ENCODE measurements at regions not wholly inside any gene's neighbourhood (a gene's known extent, or its start where the extent isn't known, plus 50 kb on each side); places are given as distances from the start of the nearest gene placed in this dataset.

DNA sequence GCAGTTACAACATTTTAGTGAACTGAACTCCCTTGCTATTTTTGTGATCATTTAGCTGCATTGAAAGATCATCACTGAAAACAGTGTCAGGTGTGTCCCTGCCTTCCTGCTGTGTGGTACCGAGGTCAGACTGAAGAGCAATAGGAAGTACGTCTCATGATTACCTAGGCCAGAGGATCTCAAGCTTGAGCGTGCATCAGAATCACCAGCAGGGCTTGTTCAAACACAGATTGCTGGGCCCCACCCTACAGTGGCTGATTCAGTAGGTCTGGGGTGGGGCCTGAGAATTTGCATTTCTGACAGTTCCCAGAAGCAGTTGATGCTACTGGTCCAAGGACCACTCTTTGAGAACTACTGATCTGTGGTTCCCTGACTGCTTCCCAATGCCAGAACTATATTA lies 159.6 kb downstream of the ACTL7B start:
- H3K4me3 ChIP-seq (ENCODE audit: control insufficient read depth in 1 of 7, extremely low read depth in 1 of 7, insufficient read depth in 4 of 7, low read depth in 2 of 7, low read length in 6 of 7) = no peak overlapping the region
- ChIA-PET CTCF (no interaction called here), POLR2A (no interaction called here)
- 100% methylated on average over 2 of the region's 3 CpGs for WGBS (ENCODE audit: insufficient coverage)
- H3K27me3 ChIP-seq (replicated peaks in 2 of 5; ENCODE audit: control insufficient read depth in 4 of 5, insufficient read depth in 5 of 5, low read length in 4 of 5) = no peaks in the 10 kb centered on the region
- H3K4me1 ChIP-seq (ENCODE audit: control extremely low read depth in 1 of 4, control insufficient read depth in 4 of 4, insufficient read depth in 4 of 4, low read length in 3 of 4) = no peaks in the 10 kb centered on the region
- DNase-seq = no peak
- H3K27ac ChIP-seq (ENCODE audit: insufficient read depth in 1 of 2, low read depth in 1 of 2, low read length in 2 of 2, poor library complexity in 1 of 2, severe bottlenecking in 2 of 2) = no peak overlapping the region
- H3K9me3 ChIP-seq (ENCODE audit: control extremely low read depth in 1 of 5, control insufficient read depth in 4 of 5, insufficient read depth in 2 of 5, low read depth in 1 of 5, low read length in 4 of 5) = peaks cover 0 to 9% (median 4%) of the 10 kb centered on the region in 5 experiments
- H3K36me3 ChIP-seq (ENCODE audit: control insufficient read depth in 4 of 4, insufficient read depth in 4 of 4, low read length in 3 of 4) = no peaks in the 10 kb centered on the region

DNA sequence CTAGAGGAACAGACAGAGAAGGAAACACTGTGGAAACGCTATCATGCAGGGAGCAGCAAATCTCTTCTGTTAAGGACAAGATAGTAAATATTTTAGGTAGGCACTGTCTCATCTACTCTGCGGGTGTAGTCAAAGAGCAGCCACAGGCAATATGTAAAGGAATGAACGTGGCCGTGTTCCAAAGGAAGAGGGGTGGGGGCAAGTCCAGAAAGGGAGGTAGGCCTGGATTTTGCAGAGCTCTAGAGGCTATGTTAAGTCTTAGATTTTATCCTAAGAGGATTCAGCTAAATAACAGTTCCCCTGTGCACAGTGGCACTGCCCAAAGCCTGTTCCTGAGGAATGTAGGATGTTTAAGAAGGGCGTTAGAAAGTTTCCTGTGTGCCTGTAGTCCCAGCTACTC lies 161.6 kb downstream of the ACTL7B start:
- no peak for DNase-seq
- CTCF ChIA-PET = no interaction called here
- POLR2A ChIA-PET = no interaction called here
- no peaks in the 10 kb centered on the region for H3K27me3 ChIP-seq (replicated peaks in 2 of 5; ENCODE audit: control insufficient read depth in 4 of 5, insufficient read depth in 5 of 5, low read length in 4 of 5)
- no peak overlapping the region for H3K4me3 ChIP-seq (ENCODE audit: control insufficient read depth in 1 of 7, extremely low read depth in 1 of 7, insufficient read depth in 4 of 7, low read depth in 2 of 7, low read length in 6 of 7)
- H3K27ac ChIP-seq (ENCODE audit: insufficient read depth in 1 of 2, low read depth in 1 of 2, low read length in 2 of 2, poor library complexity in 1 of 2, severe bottlenecking in 2 of 2) = no peak overlapping the region
- H3K9me3 ChIP-seq (ENCODE audit: control extremely low read depth in 1 of 5, control insufficient read depth in 4 of 5, insufficient read depth in 2 of 5, low read depth in 1 of 5, low read length in 4 of 5) = peaks cover 0 to 9% (median 4%) of the 10 kb centered on the region in 5 experiments
- WGBS (ENCODE audit: insufficient coverage) = 95% methylated on average over 5 of the region's 5 CpGs
- H3K36me3 ChIP-seq (ENCODE audit: control insufficient read depth in 4 of 4, insufficient read depth in 4 of 4, low read length in 3 of 4) = no peaks in the 10 kb centered on the region
- H3K4me1 ChIP-seq (ENCODE audit: control extremely low read depth in 1 of 4, control insufficient read depth in 4 of 4, insufficient read depth in 4 of 4, low read length in 3 of 4) = no peaks in the 10 kb centered on the region

DNA sequence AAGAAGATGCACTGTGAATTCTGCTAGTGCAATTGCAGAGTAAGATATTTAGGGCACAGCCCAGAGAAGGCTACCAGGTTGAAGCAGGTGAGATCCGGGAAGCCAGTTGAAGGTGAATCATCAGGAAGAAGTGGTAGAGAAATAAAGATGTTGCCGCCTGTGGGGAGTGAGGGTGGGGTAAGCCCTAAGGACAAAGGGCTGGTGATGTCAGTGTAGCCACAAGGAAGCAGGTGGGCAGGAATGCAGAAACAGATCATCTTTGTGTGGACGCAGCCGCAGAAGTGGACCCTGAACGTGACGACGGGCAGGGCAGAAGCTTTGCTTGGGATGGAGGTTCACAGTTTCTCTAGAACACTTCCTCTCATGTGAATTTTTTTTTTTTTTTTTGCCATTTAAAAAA lies 164.2 kb downstream of the ACTL7B start:
- Histone ChIP-seq H3K27me3 (replicated peaks in 2 of 5; ENCODE audit: control insufficient read depth in 4 of 5, insufficient read depth in 5 of 5, low read length in 4 of 5) (no peaks in the 10 kb centered on the region), H3K27ac (ENCODE audit: insufficient read depth in 1 of 2, low read depth in 1 of 2, low read length in 2 of 2, poor library complexity in 1 of 2, severe bottlenecking in 2 of 2) (no peak overlapping the region), H3K4me3 (ENCODE audit: control insufficient read depth in 1 of 7, extremely low read depth in 1 of 7, insufficient read depth in 4 of 7, low read depth in 2 of 7, low read length in 6 of 7) (no peak overlapping the region), H3K9me3 (ENCODE audit: control extremely low read depth in 1 of 5, control insufficient read depth in 4 of 5, insufficient read depth in 2 of 5, low read depth in 1 of 5, low read length in 4 of 5) (peaks cover 2 to 22% (median 4%) of the 10 kb centered on the region in 5 experiments), H3K36me3 (ENCODE audit: control insufficient read depth in 4 of 4, insufficient read depth in 4 of 4, low read length in 3 of 4) (no peaks in the 10 kb centered on the region), H3K4me1 (ENCODE audit: control extremely low read depth in 1 of 4, control insufficient read depth in 4 of 4, insufficient read depth in 4 of 4, low read length in 3 of 4) (no peaks in the 10 kb centered on the region)
- CTCF ChIA-PET = no interaction called here
- 96% methylated on average over 6 of the region's 7 CpGs for WGBS (ENCODE audit: insufficient coverage)
- no peak for DNase-seq
- POLR2A ChIA-PET = interaction anchor here (0.6 kb wide), 1 partner anchor 106 kb away, joined by 4 read pairs; no protein-coding TSS in a partner anchor

DNA sequence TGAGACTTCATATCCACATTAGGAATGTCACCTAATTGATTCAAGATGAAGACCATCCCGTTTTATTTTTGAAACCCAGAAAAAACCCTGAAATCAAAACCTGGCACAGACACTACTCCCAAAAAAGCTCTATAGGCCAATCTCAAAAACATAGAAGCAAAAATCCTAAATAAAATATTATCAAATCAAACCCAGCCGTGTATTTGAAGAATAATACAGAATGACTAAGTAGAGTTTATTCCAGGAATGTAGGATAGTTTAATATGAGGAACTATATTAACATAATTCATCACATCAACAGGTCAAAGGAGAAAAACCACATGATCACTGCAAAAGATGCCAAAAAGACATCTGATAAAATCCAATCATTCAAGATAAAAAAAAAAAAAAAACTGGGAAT lies 167.1 kb downstream of the ACTL7B start:
- ChIA-PET CTCF (no interaction called here), POLR2A (no interaction called here)
- no peaks in the 10 kb centered on the region for H3K36me3 ChIP-seq (ENCODE audit: control insufficient read depth in 4 of 4, insufficient read depth in 4 of 4, low read length in 3 of 4)
- H3K9me3 ChIP-seq (ENCODE audit: control extremely low read depth in 1 of 5, control insufficient read depth in 4 of 5, insufficient read depth in 2 of 5, low read depth in 1 of 5, low read length in 4 of 5) = peaks cover 0 to 19% (median 4%) of the 10 kb centered on the region in 5 experiments
- H3K4me1 ChIP-seq (ENCODE audit: control extremely low read depth in 1 of 4, control insufficient read depth in 4 of 4, insufficient read depth in 4 of 4, low read length in 3 of 4) = no peaks in the 10 kb centered on the region
- H3K4me3 ChIP-seq (ENCODE audit: control insufficient read depth in 1 of 7, extremely low read depth in 1 of 7, insufficient read depth in 4 of 7, low read depth in 2 of 7, low read length in 6 of 7) = no peak overlapping the region
- no peak for DNase-seq
- H3K27me3 ChIP-seq (replicated peaks in 2 of 5; ENCODE audit: control insufficient read depth in 4 of 5, insufficient read depth in 5 of 5, low read length in 4 of 5) = no peaks in the 10 kb centered on the region
- H3K27ac ChIP-seq (ENCODE audit: insufficient read depth in 1 of 2, low read depth in 1 of 2, low read length in 2 of 2, poor library complexity in 1 of 2, severe bottlenecking in 2 of 2) = no peak overlapping the region
- no CpG with 5 or more reads among the region's 2 CpGs for WGBS (ENCODE audit: insufficient coverage)

DNA sequence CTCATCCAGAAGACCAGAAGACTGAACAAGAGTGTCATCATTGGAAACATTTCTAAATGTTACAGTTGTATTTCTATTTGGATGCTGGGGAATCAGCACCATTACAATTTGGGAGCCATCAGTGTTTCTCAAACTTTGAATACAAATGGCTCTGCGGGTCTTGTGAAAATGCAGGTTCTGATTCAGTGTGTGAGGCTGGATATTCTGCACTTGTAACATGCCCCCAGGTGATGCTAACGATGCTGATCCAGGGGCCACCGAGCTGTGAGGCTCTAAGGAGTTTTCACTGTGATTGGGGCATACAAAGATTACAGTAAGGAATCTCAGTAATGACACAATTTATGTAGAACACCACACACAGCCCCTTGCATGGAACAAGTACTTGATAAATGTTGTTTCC lies 167.7 kb downstream of the ACTL7B start:
- Histone ChIP-seq H3K4me1 (ENCODE audit: control extremely low read depth in 1 of 4, control insufficient read depth in 4 of 4, insufficient read depth in 4 of 4, low read length in 3 of 4) (no peaks in the 10 kb centered on the region), H3K4me3 (ENCODE audit: control insufficient read depth in 1 of 7, extremely low read depth in 1 of 7, insufficient read depth in 4 of 7, low read depth in 2 of 7, low read length in 6 of 7) (no peak overlapping the region), H3K27me3 (replicated peaks in 2 of 5; ENCODE audit: control insufficient read depth in 4 of 5, insufficient read depth in 5 of 5, low read length in 4 of 5) (no peaks in the 10 kb centered on the region), H3K36me3 (ENCODE audit: control insufficient read depth in 4 of 4, insufficient read depth in 4 of 4, low read length in 3 of 4) (no peaks in the 10 kb centered on the region), H3K27ac (ENCODE audit: insufficient read depth in 1 of 2, low read depth in 1 of 2, low read length in 2 of 2, poor library complexity in 1 of 2, severe bottlenecking in 2 of 2) (no peak overlapping the region), H3K9me3 (ENCODE audit: control extremely low read depth in 1 of 5, control insufficient read depth in 4 of 5, insufficient read depth in 2 of 5, low read depth in 1 of 5, low read length in 4 of 5) (peaks cover 0 to 19% (median 4%) of the 10 kb centered on the region in 5 experiments)
- 100% methylated on average over 3 of the region's 3 CpGs for WGBS (ENCODE audit: insufficient coverage)
- CTCF ChIA-PET = no interaction called here
- no peak for DNase-seq
- POLR2A ChIA-PET = no interaction called here

DNA sequence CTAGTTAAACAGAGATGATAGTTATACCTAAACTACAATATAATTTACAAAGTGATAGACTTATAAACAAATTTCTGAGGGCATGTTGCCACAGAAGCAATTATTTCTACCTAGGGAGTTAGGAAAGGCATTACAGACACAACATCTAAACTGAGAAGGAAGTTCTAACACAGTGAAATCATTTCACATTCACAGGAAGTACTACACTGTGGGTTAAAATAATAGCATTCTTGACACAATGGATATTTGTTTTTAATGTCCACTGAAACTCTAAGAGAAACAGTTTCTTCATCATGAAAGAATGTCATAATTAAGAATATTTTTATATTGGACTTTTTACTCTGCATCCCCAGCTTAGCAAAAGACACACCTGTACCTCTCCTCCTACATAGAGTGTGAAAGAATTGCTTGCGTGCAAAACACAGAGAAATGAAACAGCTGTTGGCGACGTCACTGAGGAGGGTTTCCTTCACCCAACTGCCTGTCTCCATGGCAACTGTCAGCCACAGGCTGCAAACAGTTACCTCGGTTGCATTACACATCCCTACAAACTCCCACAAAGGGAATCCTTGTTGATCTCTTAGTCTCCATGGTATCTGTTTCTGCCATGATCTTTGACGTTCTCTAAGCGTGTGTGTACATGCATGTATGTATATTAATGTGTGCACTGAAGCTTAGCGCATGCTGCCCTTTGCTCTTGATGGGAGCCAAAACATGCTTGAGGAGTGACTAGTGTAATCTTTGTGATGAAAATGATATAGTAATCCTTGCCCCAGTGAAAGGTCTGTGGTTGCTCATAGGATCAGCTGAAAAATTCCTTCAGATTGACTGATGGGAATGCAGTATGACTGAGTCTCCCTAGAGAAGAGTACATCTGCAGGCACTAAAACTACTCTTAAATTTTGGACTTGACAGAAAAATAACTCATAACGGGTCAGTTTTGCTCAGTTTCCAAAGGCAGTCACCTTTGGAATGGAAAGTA lies 168.5 kb downstream of the ACTL7B start:
- DNase-seq = no peak
- Histone ChIP-seq H3K4me1 (ENCODE audit: control extremely low read depth in 1 of 4, control insufficient read depth in 4 of 4, insufficient read depth in 4 of 4, low read length in 3 of 4) (no peaks in the 10 kb centered on the region), H3K9me3 (ENCODE audit: control extremely low read depth in 1 of 5, control insufficient read depth in 4 of 5, insufficient read depth in 2 of 5, low read depth in 1 of 5, low read length in 4 of 5) (peaks cover 0 to 19% (median 4%) of the 10 kb centered on the region in 5 experiments), H3K36me3 (ENCODE audit: control insufficient read depth in 4 of 4, insufficient read depth in 4 of 4, low read length in 3 of 4) (no peaks in the 10 kb centered on the region), H3K27me3 (replicated peaks in 2 of 5; ENCODE audit: control insufficient read depth in 4 of 5, insufficient read depth in 5 of 5, low read length in 4 of 5) (no peaks in the 10 kb centered on the region), H3K27ac (ENCODE audit: insufficient read depth in 1 of 2, low read depth in 1 of 2, low read length in 2 of 2, poor library complexity in 1 of 2, severe bottlenecking in 2 of 2) (no peak overlapping the region), H3K4me3 (ENCODE audit: control insufficient read depth in 1 of 7, extremely low read depth in 1 of 7, insufficient read depth in 4 of 7, low read depth in 2 of 7, low read length in 6 of 7) (no peak overlapping the region)
- POLR2A ChIA-PET = no interaction called here
- 94% methylated on average over 5 of the region's 8 CpGs for WGBS (ENCODE audit: insufficient coverage)
- CTCF ChIA-PET = no interaction called here

DNA sequence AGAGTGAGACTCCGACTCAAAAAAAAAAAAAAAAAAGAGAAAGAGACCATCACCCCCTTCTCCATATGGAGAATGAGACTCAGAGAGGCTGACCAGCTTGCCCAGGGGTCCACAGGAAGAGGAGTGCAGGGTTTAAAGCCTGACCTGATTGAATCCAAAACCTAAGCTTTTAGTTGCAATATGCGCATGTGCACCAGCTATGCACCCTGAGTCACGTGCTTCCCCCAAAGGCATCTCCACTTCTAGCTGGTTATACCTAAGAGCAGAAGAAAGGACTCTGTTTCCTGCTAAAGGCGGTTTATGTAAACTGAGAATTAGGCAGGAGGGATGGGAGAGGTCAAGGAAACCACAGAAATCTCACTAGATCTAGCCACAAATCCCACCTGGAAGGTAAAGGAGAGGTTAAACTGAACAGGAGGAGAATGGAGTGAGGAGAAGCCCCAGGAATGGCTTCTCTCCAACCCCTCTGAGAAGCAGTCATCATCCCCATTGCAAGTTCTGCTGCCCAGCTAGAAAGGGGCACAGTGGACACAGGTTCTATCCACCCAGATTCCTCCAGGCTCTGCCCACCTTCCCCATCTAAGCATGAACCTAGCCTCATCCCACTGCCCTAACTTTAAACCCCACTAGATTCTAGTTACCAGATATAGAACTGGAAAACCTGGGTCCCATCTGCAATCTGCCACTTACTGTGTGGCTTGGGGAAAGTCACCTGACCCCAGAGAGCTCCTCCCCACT lies 171.3 kb downstream of the ACTL7B start:
- no peaks in the 10 kb centered on the region for H3K27me3 ChIP-seq (replicated peaks in 2 of 5; ENCODE audit: control insufficient read depth in 4 of 5, insufficient read depth in 5 of 5, low read length in 4 of 5)
- H3K4me3 ChIP-seq (ENCODE audit: control insufficient read depth in 1 of 7, extremely low read depth in 1 of 7, insufficient read depth in 4 of 7, low read depth in 2 of 7, low read length in 6 of 7) = no peak overlapping the region
- no peaks in the 10 kb centered on the region for H3K36me3 ChIP-seq (ENCODE audit: control insufficient read depth in 4 of 4, insufficient read depth in 4 of 4, low read length in 3 of 4)
- no peaks in the 10 kb centered on the region for H3K4me1 ChIP-seq (ENCODE audit: control extremely low read depth in 1 of 4, control insufficient read depth in 4 of 4, insufficient read depth in 4 of 4, low read length in 3 of 4)
- peaks cover 0 to 19% (median 4%) of the 10 kb centered on the region in 5 experiments for H3K9me3 ChIP-seq (ENCODE audit: control extremely low read depth in 1 of 5, control insufficient read depth in 4 of 5, insufficient read depth in 2 of 5, low read depth in 1 of 5, low read length in 4 of 5)
- WGBS (ENCODE audit: insufficient coverage) = 100% methylated on average over 3 of the region's 4 CpGs
- H3K27ac ChIP-seq (ENCODE audit: insufficient read depth in 1 of 2, low read depth in 1 of 2, low read length in 2 of 2, poor library complexity in 1 of 2, severe bottlenecking in 2 of 2) = no peak overlapping the region
- CTCF ChIA-PET = no interaction called here
- POLR2A ChIA-PET = no interaction called here
- no peak for DNase-seq

All from common myeloid progenitor, CD34-positive (primary cell).